ENCODE measurements at regions not wholly inside any gene's neighbourhood (a gene's known extent, or its start where the extent isn't known, plus 50 kb on each side); places are given as distances from the start of the nearest gene placed in this dataset.

- H3K27me3 ChIP-seq (ENCODE audit: control insufficient read depth, insufficient read depth, low read length): no peaks in the 10 kb centered on the region
These were observed 119.7 kb upstream of the CRIM1 start for GRCh38 chr2:36235882-36236281.

GRCh38 chr2:36235426-36235825 is 120.2 kb upstream of the CRIM1 start:
- no CpG with 5 or more reads among the region's 3 CpGs for WGBS (ENCODE audit: insufficient coverage, insufficient read length)
- H3K36me3 ChIP-seq (ENCODE audit: control insufficient read depth, insufficient read depth, low read length): no peaks in the 10 kb centered on the region
- H3K27ac ChIP-seq (ENCODE audit: low read length): no peak overlapping the region
- H3K4me3 ChIP-seq (ENCODE audit: low read length): no peak overlapping the region
- DNase-seq (ENCODE audit: low read depth, low spot score): no peak
- no peaks in the 10 kb centered on the region for H3K27me3 ChIP-seq (ENCODE audit: control insufficient read depth, insufficient read depth, low read length)
- no peaks in the 10 kb centered on the region for H3K9me3 ChIP-seq (ENCODE audit: control insufficient read depth, insufficient read depth, low read length)
- no peaks in the 10 kb centered on the region for H3K4me1 ChIP-seq (ENCODE audit: control insufficient read depth, insufficient read depth, low read length)

More at GRCh38 chr2:36235882-36236281, 119.7 kb upstream of the CRIM1 start:
- Histone ChIP-seq H3K27ac (ENCODE audit: low read length) (no peak overlapping the region), H3K4me1 (ENCODE audit: control insufficient read depth, insufficient read depth, low read length) (no peaks in the 10 kb centered on the region), H3K4me3 (ENCODE audit: low read length) (no peak overlapping the region), H3K9me3 (ENCODE audit: control insufficient read depth, insufficient read depth, low read length) (no peaks in the 10 kb centered on the region), H3K36me3 (ENCODE audit: control insufficient read depth, insufficient read depth, low read length) (no peaks in the 10 kb centered on the region)
- DNase-seq (ENCODE audit: low read depth, low spot score): no peak

- no peak for DNase-seq (ENCODE audit: low read depth, low spot score)
- no peaks in the 10 kb centered on the region for H3K27me3 ChIP-seq (ENCODE audit: control insufficient read depth, insufficient read depth, low read length)
- no peak overlapping the region for H3K4me3 ChIP-seq (ENCODE audit: low read length)
- WGBS (ENCODE audit: insufficient coverage, insufficient read length): no CpG with 5 or more reads among the region's 3 CpGs
- H3K27ac ChIP-seq (ENCODE audit: low read length): no peak overlapping the region
- no peaks in the 10 kb centered on the region for H3K9me3 ChIP-seq (ENCODE audit: control insufficient read depth, insufficient read depth, low read length)
- H3K4me1 ChIP-seq (ENCODE audit: control insufficient read depth, insufficient read depth, low read length): no peaks in the 10 kb centered on the region
- H3K36me3 ChIP-seq (ENCODE audit: control insufficient read depth, insufficient read depth, low read length): no peaks in the 10 kb centered on the region
These were observed 132.3 kb upstream of the CRIM1 start for GRCh38 chr2:36223259-36223658.

GRCh38 chr2:36222485-36222884 is 133.1 kb upstream of the CRIM1 start:
- H3K9me3 ChIP-seq (ENCODE audit: control insufficient read depth, insufficient read depth, low read length): no peaks in the 10 kb centered on the region
- H3K27ac ChIP-seq (ENCODE audit: low read length): no peak overlapping the region
- DNase-seq (ENCODE audit: low read depth, low spot score): no peak
- no peak overlapping the region for H3K4me3 ChIP-seq (ENCODE audit: low read length)
- H3K4me1 ChIP-seq (ENCODE audit: control insufficient read depth, insufficient read depth, low read length): no peaks in the 10 kb centered on the region
- WGBS (ENCODE audit: insufficient coverage, insufficient read length): no CpG with 5 or more reads among the region's 3 CpGs
- no peaks in the 10 kb centered on the region for H3K36me3 ChIP-seq (ENCODE audit: control insufficient read depth, insufficient read depth, low read length)
- H3K27me3 ChIP-seq (ENCODE audit: control insufficient read depth, insufficient read depth, low read length): no peaks in the 10 kb centered on the region

- no CpG with 5 or more reads among the region's 2 CpGs for WGBS (ENCODE audit: insufficient coverage, insufficient read length)
- no peak for DNase-seq (ENCODE audit: low read depth, low spot score)
These were observed 140.9 kb upstream of the CRIM1 start for GRCh38 chr2:36214691-36215090.

GRCh38 chr2:36203366-36203765 is 152.2 kb upstream of the CRIM1 start:
- Histone ChIP-seq H3K27me3 (ENCODE audit: control insufficient read depth, insufficient read depth, low read length) (no peaks in the 10 kb centered on the region), H3K27ac (ENCODE audit: low read length) (no peak overlapping the region), H3K9me3 (ENCODE audit: control insufficient read depth, insufficient read depth, low read length) (no peaks in the 10 kb centered on the region), H3K36me3 (ENCODE audit: control insufficient read depth, insufficient read depth, low read length) (no peaks in the 10 kb centered on the region), H3K4me3 (ENCODE audit: low read length) (no peak overlapping the region), H3K4me1 (ENCODE audit: control insufficient read depth, insufficient read depth, low read length) (no peaks in the 10 kb centered on the region)
- no peak for DNase-seq (ENCODE audit: low read depth, low spot score)
- no CpG with 5 or more reads among the region's 5 CpGs for WGBS (ENCODE audit: insufficient coverage, insufficient read length)

More at GRCh38 chr2:36214691-36215090, 140.9 kb upstream of the CRIM1 start:
- H3K36me3 ChIP-seq (ENCODE audit: control insufficient read depth, insufficient read depth, low read length): no peaks in the 10 kb centered on the region
- no peaks in the 10 kb centered on the region for H3K4me1 ChIP-seq (ENCODE audit: control insufficient read depth, insufficient read depth, low read length)
- no peaks in the 10 kb centered on the region for H3K27me3 ChIP-seq (ENCODE audit: control insufficient read depth, insufficient read depth, low read length)
- H3K4me3 ChIP-seq (ENCODE audit: low read length): no peak overlapping the region
- no peak overlapping the region for H3K27ac ChIP-seq (ENCODE audit: low read length)
- H3K9me3 ChIP-seq (ENCODE audit: control insufficient read depth, insufficient read depth, low read length): no peaks in the 10 kb centered on the region

GRCh38 chr2:36197181-36197971 is 158.2 kb upstream of the CRIM1 start:
- no peaks in the 10 kb centered on the region for H3K27me3 ChIP-seq (ENCODE audit: control insufficient read depth, insufficient read depth, low read length)
- H3K36me3 ChIP-seq (ENCODE audit: control insufficient read depth, insufficient read depth, low read length): no peaks in the 10 kb centered on the region
- H3K27ac ChIP-seq (ENCODE audit: low read length): no peak overlapping the region
- no peak for DNase-seq (ENCODE audit: low read depth, low spot score)
- WGBS (ENCODE audit: insufficient coverage, insufficient read length): no CpG with 5 or more reads among the region's 5 CpGs
- no peak overlapping the region for H3K4me3 ChIP-seq (ENCODE audit: low read length)
- no peaks in the 10 kb centered on the region for H3K9me3 ChIP-seq (ENCODE audit: control insufficient read depth, insufficient read depth, low read length)
- no peaks in the 10 kb centered on the region for H3K4me1 ChIP-seq (ENCODE audit: control insufficient read depth, insufficient read depth, low read length)

- Histone ChIP-seq H3K36me3 (ENCODE audit: control insufficient read depth, insufficient read depth, low read length) (no peaks in the 10 kb centered on the region), H3K27me3 (ENCODE audit: control insufficient read depth, insufficient read depth, low read length) (no peaks in the 10 kb centered on the region), H3K27ac (ENCODE audit: low read length) (no peak overlapping the region), H3K4me1 (ENCODE audit: control insufficient read depth, insufficient read depth, low read length) (no peaks in the 10 kb centered on the region), H3K4me3 (ENCODE audit: low read length) (no peak overlapping the region), H3K9me3 (ENCODE audit: control insufficient read depth, insufficient read depth, low read length) (no peaks in the 10 kb centered on the region)
- no peak for DNase-seq (ENCODE audit: low read depth, low spot score)
These were observed 161.9 kb upstream of the CRIM1 start for GRCh38 chr2:36193680-36194079.

- Histone ChIP-seq H3K4me3 (ENCODE audit: low read length) (no peak overlapping the region), H3K4me1 (ENCODE audit: control insufficient read depth, insufficient read depth, low read length) (no peaks in the 10 kb centered on the region), H3K27me3 (ENCODE audit: control insufficient read depth, insufficient read depth, low read length) (no peaks in the 10 kb centered on the region), H3K27ac (ENCODE audit: low read length) (no peak overlapping the region), H3K9me3 (ENCODE audit: control insufficient read depth, insufficient read depth, low read length) (no peaks in the 10 kb centered on the region), H3K36me3 (ENCODE audit: control insufficient read depth, insufficient read depth, low read length) (no peaks in the 10 kb centered on the region)
- DNase-seq (ENCODE audit: low read depth, low spot score): no peak
- no CpG with 5 or more reads among the region's 1 CpG for WGBS (ENCODE audit: insufficient coverage, insufficient read length)
These were observed 162.6 kb upstream of the CRIM1 start for GRCh38 chr2:36192983-36193382.

GRCh38 chr2:36190097-36190496 is 165.5 kb upstream of the CRIM1 start:
- no peaks in the 10 kb centered on the region for H3K36me3 ChIP-seq (ENCODE audit: control insufficient read depth, insufficient read depth, low read length)
- no peak for DNase-seq (ENCODE audit: low read depth, low spot score)
- H3K27me3 ChIP-seq (ENCODE audit: control insufficient read depth, insufficient read depth, low read length): no peaks in the 10 kb centered on the region
- H3K4me1 ChIP-seq (ENCODE audit: control insufficient read depth, insufficient read depth, low read length): no peaks in the 10 kb centered on the region
- H3K9me3 ChIP-seq (ENCODE audit: control insufficient read depth, insufficient read depth, low read length): no peaks in the 10 kb centered on the region
- no CpG with 5 or more reads among the region's 1 CpG for WGBS (ENCODE audit: insufficient coverage, insufficient read length)
- H3K4me3 ChIP-seq (ENCODE audit: low read length): no peak overlapping the region
- no peak overlapping the region for H3K27ac ChIP-seq (ENCODE audit: low read length)

- no peak for DNase-seq (ENCODE audit: low read depth, low spot score)
- H3K36me3 ChIP-seq (ENCODE audit: control insufficient read depth, insufficient read depth, low read length): no peaks in the 10 kb centered on the region
- no peaks in the 10 kb centered on the region for H3K9me3 ChIP-seq (ENCODE audit: control insufficient read depth, insufficient read depth, low read length)
- no peaks in the 10 kb centered on the region for H3K27me3 ChIP-seq (ENCODE audit: control insufficient read depth, insufficient read depth, low read length)
- H3K27ac ChIP-seq (ENCODE audit: low read length): no peak overlapping the region
- no CpG with 5 or more reads among the region's 5 CpGs for WGBS (ENCODE audit: insufficient coverage, insufficient read length)
- H3K4me3 ChIP-seq (ENCODE audit: low read length): no peak overlapping the region
- no peaks in the 10 kb centered on the region for H3K4me1 ChIP-seq (ENCODE audit: control insufficient read depth, insufficient read depth, low read length)
These were observed 170.0 kb upstream of the CRIM1 start for GRCh38 chr2:36185624-36186023.

All from iPS DF 6.9 (cell line).